WTC11 (cell line): ENCODE measurements at regions not wholly inside any gene's neighbourhood (a gene's known extent, or its start where the extent isn't known, plus 50 kb on each side); places are given as distances from the start of the nearest gene placed in this dataset.

ENCODE experiments used
- CTCF ChIP-seq: fragments of 200-600 bp; IDR thresholded peaks from 2 replicates; pipeline ENCODE4 v1.8.0; 2022; ENCODE audit warnings: antibody characterized with exemption
- MLX ChIP-seq: sonication (generic); formaldehyde crosslinking; IDR thresholded peaks from 2 replicates; pipeline ENCODE4 v1.8.1; 2023; ENCODE audit warnings: mild to moderate bottlenecking, missing genetic modification reagents, moderate library complexity
- SOX15 ChIP-seq: fragments of 250-450 bp; sonication (Bioruptor Pico); IDR thresholded peaks from 2 replicates; pipeline ENCODE4 v1.9.0; 2021; ENCODE audit warnings: mild to moderate bottlenecking

- TF ChIP-seq MLX (CRISPR knock-in tag) (no peak), CTCF (no peak), SOX15 (no peak)
Measured at GRCh38 chr15:77695961-77696582, 63.4 kb upstream of the LINGO1 start.
